ENCODE measurements at regions not wholly inside any gene's neighbourhood (a gene's known extent, or its start where the extent isn't known, plus 50 kb on each side); places are given as distances from the start of the nearest gene placed in this dataset.

- Histone ChIP-seq H4K20me1 (replicated peaks in 1 of 2; ENCODE audit: control insufficient read depth in 1 of 2, insufficient read depth in 2 of 2, low read length in 2 of 2) (no peaks in the 10 kb centered on the region), H3K27ac (ENCODE audit: low read depth, low read length) (no peak overlapping the region), H3K23ac (ENCODE audit: insufficient read length) (no peak overlapping the region), H2BK12ac (ENCODE audit: low read depth, low read length) (no peak overlapping the region), H3K27me3 (replicated peaks in 1 of 4; ENCODE audit: control insufficient read depth in 3 of 4, extremely low read depth in 1 of 4, insufficient read depth in 3 of 4, low read length in 3 of 4) (no peaks in the 10 kb centered on the region), H3K9ac (replicated peaks in 1 of 4; ENCODE audit: extremely low read depth in 1 of 4, low read depth in 3 of 4, low read length in 3 of 4) (no peak overlapping the region), H3K4me3 (ENCODE audit: extremely low read depth in 1 of 4, insufficient read depth in 2 of 4, low read depth in 3 of 4, low read length in 4 of 4) (no peak overlapping the region), H4K8ac (ENCODE audit: extremely low read depth, insufficient read depth, low read length) (no peak overlapping the region), H3K18ac (ENCODE audit: extremely low read depth, low read length) (no peak overlapping the region), H3K4me1 (replicated peaks in 1 of 4; ENCODE audit: control insufficient read depth in 3 of 4, insufficient read depth in 4 of 4, low read length in 3 of 4) (peaks cover 0 to 1% (median 0%) of the 10 kb centered on the region in 4 experiments; a peak in 1 of 7 replicates), H2BK20ac (ENCODE audit: low read length) (no peak overlapping the region), H4K5ac (ENCODE audit: insufficient read length, low read depth, low read length) (no peak overlapping the region), H3K4ac (replicated peaks; ENCODE audit: insufficient read length, low read depth, low read length) (no peak overlapping the region), H3K4me2 (ENCODE audit: insufficient read depth in 1 of 2, low read depth in 2 of 2, low read length in 2 of 2) (no peak overlapping the region), H3K14ac (ENCODE audit: insufficient read length) (no peak overlapping the region), H2AK5ac (ENCODE audit: low read depth, low read length) (no peak overlapping the region), H3K9me3 (ENCODE audit: insufficient read depth in 2 of 2, low read depth in 1 of 2, low read length in 1 of 2) (no peaks in the 10 kb centered on the region), H2BK5ac (ENCODE audit: low read depth, low read length) (no peak overlapping the region), H3K56ac (replicated peaks; ENCODE audit: insufficient read length, low read depth, low read length) (no peak overlapping the region), H2AFZ (ENCODE audit: low read length) (no peak overlapping the region), H3K79me1 (ENCODE audit: low read depth, low read length) (no peaks in the 10 kb centered on the region), H3K23me2 (ENCODE audit: low read depth, low read length) (no peaks in the 10 kb centered on the region), H2BK15ac (ENCODE audit: low read length) (no peak overlapping the region), H4K91ac (replicated peaks; ENCODE audit: insufficient read length, low read length) (no peak overlapping the region), H3K36me3 (ENCODE audit: control insufficient read depth in 2 of 4, insufficient read depth in 4 of 4, low read length in 3 of 4) (no peaks in the 10 kb centered on the region), H2BK120ac (replicated peaks; ENCODE audit: low read depth, low read length) (no peak overlapping the region), H3K79me2 (ENCODE audit: control insufficient read depth in 1 of 2, insufficient read depth in 2 of 2, low read length in 2 of 2) (no peaks in the 10 kb centered on the region)
- DNase-seq (ENCODE audit: low read depth in 1 of 2, low spot score in 2 of 2) (no peak), FAIRE-seq (no peak)
- 96% methylated on average over 2 of the region's 2 CpGs; no CpG with 5 or more reads in 1 of the 2 experiments for WGBS, 2 experiments (ENCODE audit: extremely low coverage in 1 of 2, insufficient coverage in 1 of 2, insufficient read length in 1 of 2, insufficient replicate concordance in 2 of 2, low coverage in 1 of 2, low lambda C conversion rate in 2 of 2, missing lambda C conversion rate in 1 of 2)
- ChIA-PET POLR2A (ENCODE audit: partially characterized antibody) (no interaction called here), CTCF (ENCODE audit: partially characterized antibody) (interaction anchor here (1.6 to 2.8 kb wide), 4 partner anchors 9 to 36 kb away, joined by 5 to 18 read pairs (median 6); no protein-coding TSS in a partner anchor)
- TF ChIP-seq EZH2 (IDR thresholded peaks at IDR 0.05; ENCODE audit: low read depth, low read length, severe bottlenecking) (no peak), CBX5 (IDR thresholded peaks at IDR 0.05; ENCODE audit: low read depth, low read length) (no peak), SP1 (IDR thresholded peaks at IDR 0.05; ENCODE audit: low read depth, low read length) (no peak), CTBP2 (IDR thresholded peaks at IDR 0.05; ENCODE audit: borderline replicate concordance, insufficient read depth, insufficient read length, low read length) (no peak), POLR2A (IDR thresholded peaks at IDR 0.05; ENCODE audit: control extremely low read depth in 1 of 2, low read depth in 2 of 2, low read length in 2 of 2) (no peak), SP4 (IDR thresholded peaks at IDR 0.05; ENCODE audit: low read length) (no peak), JUN (IDR thresholded peaks at IDR 0.05; ENCODE audit: low read depth, low read length) (no peak), YY1 (IDR thresholded peaks at IDR 0.05; ENCODE audit: low read depth, low read length) (no peak), SUZ12 (IDR thresholded peaks at IDR 0.05; ENCODE audit: low read length) (no peak), RNF2 (IDR thresholded peaks at IDR 0.05; ENCODE audit: borderline replicate concordance, low read depth, low read length, missing control alignments, poor library complexity, severe bottlenecking) (no peak), RFX5 (IDR thresholded peaks at IDR 0.05; ENCODE audit: borderline replicate concordance, low read depth, low read length) (no peak), TCF12 (IDR thresholded peaks at IDR 0.05; ENCODE audit: low read depth, low read length) (no peak), SIX5 (IDR thresholded peaks at IDR 0.05; ENCODE audit: low read depth, low read length) (no peak)
- TF ChIP-seq, protein P1, sequence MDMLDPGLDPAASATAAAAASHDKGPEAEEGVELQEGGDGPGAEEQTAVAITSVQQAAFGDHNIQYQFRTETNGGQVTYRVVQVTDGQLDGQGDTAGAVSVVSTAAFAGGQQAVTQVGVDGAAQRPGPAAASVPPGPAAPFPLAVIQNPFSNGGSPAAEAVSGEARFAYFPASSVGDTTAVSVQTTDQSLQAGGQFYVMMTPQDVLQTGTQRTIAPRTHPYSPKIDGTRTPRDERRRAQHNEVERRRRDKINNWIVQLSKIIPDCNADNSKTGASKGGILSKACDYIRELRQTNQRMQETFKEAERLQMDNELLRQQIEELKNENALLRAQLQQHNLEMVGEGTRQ (IDR thresholded peaks at IDR 0.05; ENCODE audit: low read length): no peak
Measured at GRCh38 chr5:103428923-103429322, 133.7 kb downstream of the NUDT12 start.
